Tibial nerve (tissue), 4 donors: ENCODE measurements at regions not wholly inside any gene's neighbourhood (a gene's known extent, or its start where the extent isn't known, plus 50 kb on each side); places are given as distances from the start of the nearest gene placed in this dataset.

Source experiments
- EP300 ChIP-seq, 2 donors: sonication (generic); formaldehyde crosslinking; IDR thresholded peaks; one replicate each; pipeline ENCODE4 v1.6.1; 2017; ENCODE audit warnings: antibody characterized with exemption in 2 of 2, mild to moderate bottlenecking in 1 of 2
- POLR2A ChIP-seq, 2 donors: fragments of 450-650 bp; IDR thresholded peaks; one replicate each; pipeline ENCODE4 v1.6.1; 2017; ENCODE audit warnings: antibody characterized with exemption in 2 of 2, mild to moderate bottlenecking in 2 of 2, moderate library complexity in 2 of 2
- TF ChIP-seq, protein P1 (sequence below), 5 experiments: fragments of 200-600 bp in 3 of 5; fragments of 450-650 bp in 2 of 5; sonication (generic) in 3 of 5; IDR thresholded peaks; one replicate each; pipeline ENCODE4 v1.5.1; 2016 to 2019; ENCODE audit warnings: antibody characterized with exemption in 5 of 5, mild to moderate bottlenecking in 3 of 5, moderate library complexity in 2 of 5

DNA sequence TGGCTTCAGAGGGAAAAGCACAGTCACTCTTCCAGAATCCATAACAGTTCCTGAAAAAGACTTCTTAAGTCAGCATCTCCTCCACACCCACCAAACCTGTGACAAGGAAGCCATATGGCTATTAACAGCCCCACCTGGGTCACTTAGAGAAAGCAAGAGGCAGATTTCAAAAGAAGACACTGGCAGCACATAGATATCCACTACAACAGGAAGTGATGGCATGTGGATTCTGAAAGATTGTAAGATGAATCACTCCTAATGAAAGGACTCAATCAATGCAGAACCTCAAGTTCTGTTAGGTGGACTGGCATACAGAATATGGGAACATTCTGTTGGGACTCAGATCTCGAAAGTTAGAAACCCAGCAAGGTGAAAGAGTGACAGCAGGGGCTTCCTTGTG, 365.9 kb downstream of the TGFB2 start:
- TF ChIP-seq, protein P1, sequence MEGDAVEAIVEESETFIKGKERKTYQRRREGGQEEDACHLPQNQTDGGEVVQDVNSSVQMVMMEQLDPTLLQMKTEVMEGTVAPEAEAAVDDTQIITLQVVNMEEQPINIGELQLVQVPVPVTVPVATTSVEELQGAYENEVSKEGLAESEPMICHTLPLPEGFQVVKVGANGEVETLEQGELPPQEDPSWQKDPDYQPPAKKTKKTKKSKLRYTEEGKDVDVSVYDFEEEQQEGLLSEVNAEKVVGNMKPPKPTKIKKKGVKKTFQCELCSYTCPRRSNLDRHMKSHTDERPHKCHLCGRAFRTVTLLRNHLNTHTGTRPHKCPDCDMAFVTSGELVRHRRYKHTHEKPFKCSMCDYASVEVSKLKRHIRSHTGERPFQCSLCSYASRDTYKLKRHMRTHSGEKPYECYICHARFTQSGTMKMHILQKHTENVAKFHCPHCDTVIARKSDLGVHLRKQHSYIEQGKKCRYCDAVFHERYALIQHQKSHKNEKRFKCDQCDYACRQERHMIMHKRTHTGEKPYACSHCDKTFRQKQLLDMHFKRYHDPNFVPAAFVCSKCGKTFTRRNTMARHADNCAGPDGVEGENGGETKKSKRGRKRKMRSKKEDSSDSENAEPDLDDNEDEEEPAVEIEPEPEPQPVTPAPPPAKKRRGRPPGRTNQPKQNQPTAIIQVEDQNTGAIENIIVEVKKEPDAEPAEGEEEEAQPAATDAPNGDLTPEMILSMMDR (IDR thresholded peaks at IDR 0.05) = no peak
- TF ChIP-seq POLR2A (IDR thresholded peaks at IDR 0.05) (no peak), EP300 (IDR thresholded peaks at IDR 0.05) (no peak)
